ENCODE measurements at regions not wholly inside any gene's neighbourhood (a gene's known extent, or its start where the extent isn't known, plus 50 kb on each side); places are given as distances from the start of the nearest gene placed in this dataset.

DNA sequence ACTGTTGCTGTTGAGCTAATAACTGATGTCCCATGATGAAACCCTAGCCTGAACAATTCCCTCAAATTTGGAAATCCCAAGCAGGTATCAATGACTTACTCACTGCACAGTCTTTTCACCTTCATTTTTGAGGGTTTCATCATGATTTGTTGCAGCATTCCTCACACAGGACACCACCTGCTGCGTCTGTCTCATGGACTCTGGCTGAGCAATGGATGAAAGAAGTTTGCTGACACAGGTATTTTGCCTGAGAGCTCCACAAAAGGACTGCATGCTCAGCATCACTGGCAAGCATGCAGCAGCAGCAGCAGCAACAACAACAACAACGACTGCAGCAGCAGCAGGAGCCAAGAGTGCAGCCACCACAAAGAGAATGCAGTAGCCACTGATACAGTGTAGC is 955.4 kb upstream of the AMELY start:
- no peak overlapping the region for H3K4ac ChIP-seq (ENCODE audit: low read depth in 1 of 2, low read length in 2 of 2)
- H2AFZ ChIP-seq (ENCODE audit: low read depth, low read length), result no peak overlapping the region
- no peak overlapping the region for H3K4me3 ChIP-seq (ENCODE audit: insufficient read depth in 1 of 2, low read depth in 1 of 2, low read length in 2 of 2)
- H3K4me2 ChIP-seq (ENCODE audit: low read length, poor library complexity, severe bottlenecking), result no peak overlapping the region
- WGBS, result 18% methylated on average over 2 of the region's 2 CpGs
- no peak overlapping the region for H2BK120ac ChIP-seq (ENCODE audit: low read depth, low read length)
- no peak overlapping the region for H4K8ac ChIP-seq (ENCODE audit: low read length)
- DNase-seq, result no peak
- no peak overlapping the region for H3K18ac ChIP-seq (ENCODE audit: low read depth in 1 of 2, low read length in 2 of 2)
- H3K4me1 ChIP-seq (ENCODE audit: control insufficient read depth, insufficient read depth, low read depth, low read length), result peaks cover 2% of the 10 kb centered on the region
- H2BK5ac ChIP-seq (ENCODE audit: low read depth, low read length, poor library complexity, severe bottlenecking), result no peak overlapping the region
- H2AK5ac ChIP-seq (ENCODE audit: low read length, severe bottlenecking), result no peak overlapping the region
- H3K23ac ChIP-seq (ENCODE audit: low read length in 2 of 2), result no peak overlapping the region
- H2BK12ac ChIP-seq (ENCODE audit: low read length in 2 of 2), result no peak overlapping the region
- H2BK15ac ChIP-seq (ENCODE audit: low read depth, poor library complexity, severe bottlenecking), result no peak overlapping the region
- no peaks in the 10 kb centered on the region for H3K79me1 ChIP-seq (replicated peaks; ENCODE audit: low read length, poor library complexity, severe bottlenecking)
- H3K14ac ChIP-seq (ENCODE audit: low read length in 2 of 2), result no peak overlapping the region
- H3K36me3 ChIP-seq (ENCODE audit: control insufficient read depth in 1 of 2, insufficient read depth in 2 of 2, low read depth in 1 of 2, low read length in 2 of 2), result no peaks in the 10 kb centered on the region
- no peak overlapping the region for H3K27ac ChIP-seq (ENCODE audit: low read length, poor library complexity, severe bottlenecking)
- no peaks in the 10 kb centered on the region for H3K27me3 ChIP-seq (ENCODE audit: control insufficient read depth in 1 of 2, insufficient read depth in 1 of 2, low read length in 2 of 2)
- no peak overlapping the region for H4K91ac ChIP-seq (ENCODE audit: low read length)
- H3K9me3 ChIP-seq (ENCODE audit: control insufficient read depth, low read length), result no peaks in the 10 kb centered on the region
- no peak overlapping the region for H3K9ac ChIP-seq (ENCODE audit: low read length)

DNA sequence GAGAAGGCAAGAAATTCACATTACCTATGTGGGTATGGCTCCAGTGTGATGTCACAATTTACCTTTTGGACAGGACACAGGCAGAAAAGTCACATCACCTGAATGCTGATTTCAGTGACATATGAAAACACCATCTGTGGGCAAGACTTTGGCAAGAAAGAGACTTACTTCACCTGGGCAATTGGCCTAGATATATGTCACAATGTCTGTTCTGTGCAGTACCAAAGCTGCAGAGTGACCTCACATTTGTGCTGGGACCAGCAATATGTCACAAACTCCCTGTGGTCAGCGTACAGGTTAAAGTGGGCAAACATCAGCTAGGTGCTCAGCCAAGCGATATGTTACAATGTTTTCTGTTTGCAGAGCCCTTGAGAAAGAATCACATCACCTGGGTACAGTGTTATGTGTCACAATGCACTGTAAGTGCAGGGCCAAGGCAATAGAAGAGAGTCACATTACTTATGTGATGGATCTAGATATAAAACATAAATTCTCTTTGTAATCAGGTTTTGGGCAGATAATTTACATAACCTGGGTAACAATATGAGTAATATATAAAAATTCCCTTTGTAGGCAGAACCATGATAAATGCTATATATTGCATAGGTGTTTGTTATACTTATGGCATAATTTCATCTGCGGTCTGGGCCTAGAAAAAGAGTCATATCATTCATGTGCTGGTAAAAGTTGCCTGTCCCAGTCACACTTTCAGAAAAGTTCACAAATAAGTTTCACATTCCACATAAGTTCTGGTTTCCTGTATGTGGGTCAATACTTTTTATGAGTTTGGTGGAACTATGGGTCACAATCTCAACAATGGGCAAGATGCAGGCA is 949.4 kb upstream of the AMELY start:
- no peaks in the 10 kb centered on the region for H3K36me3 ChIP-seq (ENCODE audit: control insufficient read depth in 1 of 2, insufficient read depth in 2 of 2, low read depth in 1 of 2, low read length in 2 of 2)
- no peak overlapping the region for H2AFZ ChIP-seq (ENCODE audit: low read depth, low read length)
- no peak overlapping the region for H2BK5ac ChIP-seq (ENCODE audit: low read depth, low read length, poor library complexity, severe bottlenecking)
- H2BK120ac ChIP-seq (ENCODE audit: low read depth, low read length), result no peak overlapping the region
- H3K14ac ChIP-seq (ENCODE audit: low read length in 2 of 2), result no peak overlapping the region
- no peak overlapping the region for H3K9ac ChIP-seq (ENCODE audit: low read length)
- H3K23ac ChIP-seq (ENCODE audit: low read length in 2 of 2), result no peak overlapping the region
- no peak overlapping the region for H4K8ac ChIP-seq (ENCODE audit: low read length)
- H2AK5ac ChIP-seq (ENCODE audit: low read length, severe bottlenecking), result no peak overlapping the region
- DNase-seq, result no peak
- no peak overlapping the region for H3K27ac ChIP-seq (ENCODE audit: low read length, poor library complexity, severe bottlenecking)
- H3K79me1 ChIP-seq (replicated peaks; ENCODE audit: low read length, poor library complexity, severe bottlenecking), result no peaks in the 10 kb centered on the region
- 85% methylated on average over 1 of the region's 3 CpGs for WGBS
- no peak overlapping the region for H2BK15ac ChIP-seq (ENCODE audit: low read depth, poor library complexity, severe bottlenecking)
- no peak overlapping the region for H3K4me3 ChIP-seq (ENCODE audit: insufficient read depth in 1 of 2, low read depth in 1 of 2, low read length in 2 of 2)
- no peaks in the 10 kb centered on the region for H3K4me1 ChIP-seq (ENCODE audit: control insufficient read depth, insufficient read depth, low read depth, low read length)
- H3K27me3 ChIP-seq (ENCODE audit: control insufficient read depth in 1 of 2, insufficient read depth in 1 of 2, low read length in 2 of 2), result no peaks in the 10 kb centered on the region
- H3K18ac ChIP-seq (ENCODE audit: low read depth in 1 of 2, low read length in 2 of 2), result no peak overlapping the region
- no peaks in the 10 kb centered on the region for H3K9me3 ChIP-seq (ENCODE audit: control insufficient read depth, low read length)
- H2BK12ac ChIP-seq (ENCODE audit: low read length in 2 of 2), result no peak overlapping the region
- H3K4me2 ChIP-seq (ENCODE audit: low read length, poor library complexity, severe bottlenecking), result no peak overlapping the region
- H3K4ac ChIP-seq (ENCODE audit: low read depth in 1 of 2, low read length in 2 of 2), result no peak overlapping the region
- no peak overlapping the region for H4K91ac ChIP-seq (ENCODE audit: low read length)

DNA sequence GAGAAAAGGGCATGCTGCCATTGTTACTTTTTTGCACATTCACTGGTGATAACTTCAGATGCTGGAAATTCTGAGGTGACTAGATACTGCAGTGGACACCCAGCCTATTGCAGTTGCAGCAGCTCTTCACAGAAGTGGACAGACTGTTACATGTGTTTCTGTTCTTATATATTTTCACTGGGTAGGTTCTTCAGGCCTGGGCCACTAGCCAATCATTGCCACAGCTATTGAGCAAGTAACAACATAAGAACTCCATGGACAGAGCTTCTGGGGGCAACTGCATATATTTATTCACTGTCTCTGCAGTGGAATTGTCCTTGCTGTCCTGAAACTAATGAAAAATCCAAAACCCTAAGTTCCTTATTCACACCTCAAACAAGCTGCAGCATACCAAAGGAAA is 938.6 kb upstream of the AMELY start:
- H2BK120ac ChIP-seq (ENCODE audit: low read depth, low read length), result no peak overlapping the region
- no peak overlapping the region for H2BK12ac ChIP-seq (ENCODE audit: low read length in 2 of 2)
- H3K23ac ChIP-seq (ENCODE audit: low read length in 2 of 2), result no peak overlapping the region
- no peak overlapping the region for H3K9ac ChIP-seq (ENCODE audit: low read length)
- H3K14ac ChIP-seq (ENCODE audit: low read length in 2 of 2), result no peak overlapping the region
- DNase-seq, result no peak
- no peak overlapping the region for H2AK5ac ChIP-seq (ENCODE audit: low read length, severe bottlenecking)
- H3K9me3 ChIP-seq (ENCODE audit: control insufficient read depth, low read length), result no peaks in the 10 kb centered on the region
- no peak overlapping the region for H3K4me3 ChIP-seq (ENCODE audit: insufficient read depth in 1 of 2, low read depth in 1 of 2, low read length in 2 of 2)
- H4K91ac ChIP-seq (ENCODE audit: low read length), result no peak overlapping the region
- no peaks in the 10 kb centered on the region for H3K36me3 ChIP-seq (ENCODE audit: control insufficient read depth in 1 of 2, insufficient read depth in 2 of 2, low read depth in 1 of 2, low read length in 2 of 2)
- no peak overlapping the region for H4K8ac ChIP-seq (ENCODE audit: low read length)
- H3K4me2 ChIP-seq (ENCODE audit: low read length, poor library complexity, severe bottlenecking), result no peak overlapping the region
- H2AFZ ChIP-seq (ENCODE audit: low read depth, low read length), result no peak overlapping the region
- H3K4me1 ChIP-seq (ENCODE audit: control insufficient read depth, insufficient read depth, low read depth, low read length), result no peaks in the 10 kb centered on the region
- H3K4ac ChIP-seq (ENCODE audit: low read depth in 1 of 2, low read length in 2 of 2), result no peak overlapping the region
- no peaks in the 10 kb centered on the region for H3K79me1 ChIP-seq (replicated peaks; ENCODE audit: low read length, poor library complexity, severe bottlenecking)
- H3K27ac ChIP-seq (ENCODE audit: low read length, poor library complexity, severe bottlenecking), result no peak overlapping the region
- no peak overlapping the region for H3K18ac ChIP-seq (ENCODE audit: low read depth in 1 of 2, low read length in 2 of 2)
- H2BK15ac ChIP-seq (ENCODE audit: low read depth, poor library complexity, severe bottlenecking), result no peak overlapping the region
- no peak overlapping the region for H2BK5ac ChIP-seq (ENCODE audit: low read depth, low read length, poor library complexity, severe bottlenecking)
- no peaks in the 10 kb centered on the region for H3K27me3 ChIP-seq (ENCODE audit: control insufficient read depth in 1 of 2, insufficient read depth in 1 of 2, low read length in 2 of 2)

DNA sequence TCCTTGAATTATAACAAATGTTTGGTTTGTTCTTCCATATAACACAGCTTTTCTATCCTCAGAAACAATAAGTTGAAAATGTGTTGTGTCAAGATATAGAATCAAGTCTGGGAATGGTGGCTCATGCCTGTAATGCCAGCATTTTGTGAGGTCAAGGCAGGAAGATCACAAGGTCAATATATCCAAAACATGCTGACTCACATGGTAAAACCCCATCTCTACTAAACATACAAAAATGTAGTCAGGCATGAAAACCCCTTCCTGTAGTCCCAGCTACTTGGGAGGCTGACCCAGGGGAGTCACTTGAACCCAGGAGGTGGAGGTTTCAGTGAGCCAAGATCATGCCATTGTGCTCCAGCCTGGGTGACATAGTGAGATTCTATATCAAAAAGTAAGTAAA is 934.2 kb upstream of the AMELY start:
- no peaks in the 10 kb centered on the region for H3K27me3 ChIP-seq (ENCODE audit: control insufficient read depth in 1 of 2, insufficient read depth in 1 of 2, low read length in 2 of 2)
- DNase-seq, result no peak
- no peak overlapping the region for H3K9ac ChIP-seq (ENCODE audit: low read length)
- H3K9me3 ChIP-seq (ENCODE audit: control insufficient read depth, low read length), result no peaks in the 10 kb centered on the region
- no peak overlapping the region for H3K18ac ChIP-seq (ENCODE audit: low read depth in 1 of 2, low read length in 2 of 2)
- H3K14ac ChIP-seq (ENCODE audit: low read length in 2 of 2), result no peak overlapping the region
- no peak overlapping the region for H3K4me3 ChIP-seq (ENCODE audit: insufficient read depth in 1 of 2, low read depth in 1 of 2, low read length in 2 of 2)
- no peak overlapping the region for H3K4ac ChIP-seq (ENCODE audit: low read depth in 1 of 2, low read length in 2 of 2)
- no peak overlapping the region for H3K4me2 ChIP-seq (ENCODE audit: low read length, poor library complexity, severe bottlenecking)
- H2BK5ac ChIP-seq (ENCODE audit: low read depth, low read length, poor library complexity, severe bottlenecking), result no peak overlapping the region
- no peak overlapping the region for H2BK12ac ChIP-seq (ENCODE audit: low read length in 2 of 2)
- no peaks in the 10 kb centered on the region for H3K79me1 ChIP-seq (replicated peaks; ENCODE audit: low read length, poor library complexity, severe bottlenecking)
- H4K91ac ChIP-seq (ENCODE audit: low read length), result no peak overlapping the region
- no peaks in the 10 kb centered on the region for H3K4me1 ChIP-seq (ENCODE audit: control insufficient read depth, insufficient read depth, low read depth, low read length)
- H3K27ac ChIP-seq (ENCODE audit: low read length, poor library complexity, severe bottlenecking), result no peak overlapping the region
- H2AFZ ChIP-seq (ENCODE audit: low read depth, low read length), result no peak overlapping the region
- no peak overlapping the region for H4K8ac ChIP-seq (ENCODE audit: low read length)
- no peak overlapping the region for H3K23ac ChIP-seq (ENCODE audit: low read length in 2 of 2)
- no peak overlapping the region for H2BK15ac ChIP-seq (ENCODE audit: low read depth, poor library complexity, severe bottlenecking)
- no peaks in the 10 kb centered on the region for H3K36me3 ChIP-seq (ENCODE audit: control insufficient read depth in 1 of 2, insufficient read depth in 2 of 2, low read depth in 1 of 2, low read length in 2 of 2)
- H2BK120ac ChIP-seq (ENCODE audit: low read depth, low read length), result no peak overlapping the region
- H2AK5ac ChIP-seq (ENCODE audit: low read length, severe bottlenecking), result no peak overlapping the region
